Activated CD4-positive, alpha-beta T cell treated with anti-CD3 and anti-CD28 coated beads, Interleukin-10, Interleukin-2, amounts not matched to agents 100 ng/mL and 50 ng/mL, durations not matched to agents 16 hours and 8 hours (primary cell): ENCODE measurements at regions not wholly inside any gene's neighbourhood (a gene's known extent, or its start where the extent isn't known, plus 50 kb on each side); places are given as distances from the start of the nearest gene placed in this dataset.
"Not testable (repeated sequence)": the region's sequence is repeated elsewhere in the genome, so short reads cannot be mapped to it uniquely, and the experiment has no call there.

Experiments
- DNase-seq: peaks from one replicate; pipeline ENCODE4 v3.0.0-alpha.2; 2020

- DNase-seq: no peak
Observed at GRCh38 chr10:23884670-23885069, 324.3 kb upstream of the KIAA1217 start.

GRCh38 chr10:23885853-23886252 lies 323.1 kb upstream of the KIAA1217 start:
- no peak for DNase-seq

GRCh38 chr10:23886355-23886754 lies 322.6 kb upstream of the KIAA1217 start:
- no peak for DNase-seq

- no peak for DNase-seq
Observed at GRCh38 chr10:23891301-23891700, 317.6 kb upstream of the KIAA1217 start.

GRCh38 chr10:23892296-23892695 lies 316.6 kb upstream of the KIAA1217 start:
- no peak for DNase-seq

GRCh38 chr10:23897267-23897666 lies 311.7 kb upstream of the KIAA1217 start:
- DNase-seq: no peak

- no peak for DNase-seq
Observed at GRCh38 chr10:23897861-23898260, 311.1 kb upstream of the KIAA1217 start.

GRCh38 chr10:23899166-23899565 lies 309.8 kb upstream of the KIAA1217 start:
- no peak for DNase-seq

GRCh38 chr10:23910291-23910690 lies 298.6 kb upstream of the KIAA1217 start:
- no peak for DNase-seq

- DNase-seq: no peak
Observed at GRCh38 chr10:23912884-23913404, 296.0 kb upstream of the KIAA1217 start.

GRCh38 chr10:23914641-23915040 lies 294.3 kb upstream of the KIAA1217 start:
- no peak for DNase-seq

- DNase-seq: no peak
Observed at GRCh38 chr10:23917251-23917840, 291.6 kb upstream of the KIAA1217 start.

GRCh38 chr10:23918090-23918723 lies 290.7 kb upstream of the KIAA1217 start:
- DNase-seq: no peak

- DNase-seq: no peak
Observed at GRCh38 chr10:23918839-23919238, 290.1 kb upstream of the KIAA1217 start.

GRCh38 chr10:23927576-23928325 lies 281.2 kb upstream of the KIAA1217 start:
- DNase-seq: no peak

- DNase-seq: not testable (repeated sequence)
Observed at GRCh38 chr10:23934023-23934422, 274.9 kb upstream of the KIAA1217 start.

- no peak for DNase-seq
Observed at GRCh38 chr10:23945845-23946244, 263.1 kb upstream of the KIAA1217 start.

- no peak for DNase-seq
Observed at GRCh38 chr10:23951841-23952240, 257.1 kb upstream of the KIAA1217 start.

GRCh38 chr10:23955456-23956225 lies 253.3 kb upstream of the KIAA1217 start:
- no peak for DNase-seq

- no peak for DNase-seq
Observed at GRCh38 chr10:23965123-23965522, 243.8 kb upstream of the KIAA1217 start.

GRCh38 chr10:23965880-23966279 lies 243.1 kb upstream of the KIAA1217 start:
- no peak for DNase-seq

GRCh38 chr10:23966504-23967051 lies 242.4 kb upstream of the KIAA1217 start:
- DNase-seq: no peak

- no peak for DNase-seq
Observed at GRCh38 chr10:23968301-23968700, 240.6 kb upstream of the KIAA1217 start.
